HepG2 (cell line): ENCODE measurements at regions not wholly inside any gene's neighbourhood (a gene's known extent, or its start where the extent isn't known, plus 50 kb on each side); places are given as distances from the start of the nearest gene placed in this dataset.
A peak's percentile ranks its signal among the peaks of the same experiment; 100 is the strongest.

Experiments used
- KDM6A ChIP-seq: IDR thresholded peaks from 2 replicates; pipeline ENCODE4 v1.6.1; 2016; ENCODE audit warnings: low read depth
- KMT2B ChIP-seq: IDR thresholded peaks from 2 replicates; pipeline ENCODE4 v1.6.1; 2016; ENCODE audit warnings: missing genetic modification reagents, missing compliant biosample characterization
- MXD4 ChIP-seq: IDR thresholded peaks from 2 replicates; pipeline ENCODE4 v1.6.1; 2016; ENCODE audit warnings: mild to moderate bottlenecking, missing biosample characterization, missing genetic modification reagents
- SRSF1 ChIP-seq: fragments of 200-400 bp; formaldehyde crosslinking; optimal IDR thresholded peaks from 2 replicates; pipeline ENCODE3; 2017; ENCODE audit warnings: mild to moderate bottlenecking, low read depth, low read length, moderate library complexity
- SYNCRIP ChIP-seq: fragments of 200-400 bp; formaldehyde crosslinking; IDR thresholded peaks from 2 replicates; pipeline ENCODE4 v1.6.1; 2018; ENCODE audit warnings: mild to moderate bottlenecking, low read depth, low read length; ENCODE audit not compliant: insufficient read depth
- ZNF143 ChIP-seq: sonication (generic); formaldehyde crosslinking; IDR thresholded peaks from 2 replicates; pipeline ENCODE4 v1.4.0; 2020; ENCODE audit warnings: missing genetic modification reagents
- ZNF33A ChIP-seq: sonication (generic); formaldehyde crosslinking; IDR thresholded peaks from 2 replicates; pipeline ENCODE4 v1.5.1; 2020; ENCODE audit warnings: missing genetic modification reagents, mild to moderate bottlenecking, moderate library complexity, borderline replicate concordance
- ZNF33B ChIP-seq: sonication (generic); formaldehyde crosslinking; IDR thresholded peaks from 2 replicates; pipeline ENCODE4 v1.5.1; 2020; ENCODE audit warnings: mild to moderate bottlenecking, missing genetic modification reagents
- ZNF629 ChIP-seq: sonication (generic); formaldehyde crosslinking; conservative IDR thresholded peaks from 2 replicates; pipeline ENCODE4 v1.5.0; 2020; ENCODE audit warnings: missing genetic modification reagents
- ZNF816 ChIP-seq: sonication (generic); formaldehyde crosslinking; IDR thresholded peaks from 2 replicates; pipeline ENCODE4 v1.8.0; 2022; ENCODE audit warnings: missing genetic modification reagents, mild to moderate bottlenecking, borderline replicate concordance
- TF ChIP-seq, protein P1 (sequence below): IDR thresholded peaks from 2 replicates; pipeline ENCODE4 v1.6.1; 2016; ENCODE audit warnings: mild to moderate bottlenecking, missing biosample characterization, missing genetic modification reagents
- TF ChIP-seq, protein P2 (sequence below): conservative IDR thresholded peaks from 2 replicates; pipeline ENCODE4 v1.6.1; 2018; ENCODE audit warnings: missing genetic modification reagents
- TF ChIP-seq, protein P3 (sequence below): sonication (generic); formaldehyde crosslinking; IDR thresholded peaks from 2 replicates; pipeline ENCODE4 v1.8.1; 2023; ENCODE audit warnings: mild to moderate bottlenecking, inconsistent platforms, moderate library complexity, missing genetic modification reagents, borderline replicate concordance
- TF ChIP-seq, protein P4 (sequence below): sonication (generic); formaldehyde crosslinking; conservative IDR thresholded peaks from 2 replicates; pipeline ENCODE4 v1.8.1; 2023; ENCODE audit warnings: missing genetic modification reagents

DNA sequence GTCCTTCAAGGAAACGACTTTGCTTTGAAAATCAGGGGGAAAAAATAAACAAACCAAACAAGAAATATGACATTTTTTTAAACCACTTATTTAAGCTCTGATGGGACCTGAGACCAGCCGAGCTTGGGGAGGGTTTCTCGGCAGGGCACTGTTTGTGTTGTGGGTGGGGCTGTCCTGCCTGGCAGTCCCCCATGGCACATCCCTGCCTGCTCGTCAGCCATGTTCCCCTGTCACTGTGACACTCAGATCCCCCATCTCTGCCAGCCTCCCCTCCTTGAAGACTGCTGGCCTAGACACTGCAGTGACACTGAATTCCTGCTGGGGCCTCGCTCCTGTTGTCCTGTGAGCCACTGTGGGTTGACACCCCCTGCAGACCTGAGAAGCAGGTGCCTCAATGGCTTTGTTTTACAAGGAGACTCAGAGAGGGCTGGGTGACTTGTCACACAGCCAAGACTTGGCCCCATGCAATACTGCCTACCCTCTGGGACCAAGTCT lies 95.1 kb upstream of the PTPN1 start (continued):
- TF ChIP-seq, protein P1, sequence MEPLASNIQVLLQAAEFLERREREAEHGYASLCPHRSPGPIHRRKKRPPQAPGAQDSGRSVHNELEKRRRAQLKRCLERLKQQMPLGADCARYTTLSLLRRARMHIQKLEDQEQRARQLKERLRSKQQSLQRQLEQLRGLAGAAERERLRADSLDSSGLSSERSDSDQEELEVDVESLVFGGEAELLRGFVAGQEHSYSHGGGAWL = 0 out of 2 replicates have a peak, but pooled peaks have one; percentile 9
- TF ChIP-seq SYNCRIP (no peak), SRSF1 (peak; percentile 56), ZNF816 (CRISPR knock-in tag) (no peak), KDM6A (CRISPR knock-in tag) (no peak), ZNF33B (CRISPR knock-in tag) (0 out of 2 replicates have a peak, but pooled peaks have one; percentile 27), ZNF33A (CRISPR knock-in tag) (no peak), ZNF143 (CRISPR knock-in tag) (peak; percentile 13; the same call in 1 of the 2 replicates), KMT2B (CRISPR knock-in tag) (no peak; the same call in none of the 2 replicates), ZNF629 (no peak), MXD4 (peak; percentile 2; the same call in 1 of the 2 replicates)
- TF ChIP-seq, protein P2, sequence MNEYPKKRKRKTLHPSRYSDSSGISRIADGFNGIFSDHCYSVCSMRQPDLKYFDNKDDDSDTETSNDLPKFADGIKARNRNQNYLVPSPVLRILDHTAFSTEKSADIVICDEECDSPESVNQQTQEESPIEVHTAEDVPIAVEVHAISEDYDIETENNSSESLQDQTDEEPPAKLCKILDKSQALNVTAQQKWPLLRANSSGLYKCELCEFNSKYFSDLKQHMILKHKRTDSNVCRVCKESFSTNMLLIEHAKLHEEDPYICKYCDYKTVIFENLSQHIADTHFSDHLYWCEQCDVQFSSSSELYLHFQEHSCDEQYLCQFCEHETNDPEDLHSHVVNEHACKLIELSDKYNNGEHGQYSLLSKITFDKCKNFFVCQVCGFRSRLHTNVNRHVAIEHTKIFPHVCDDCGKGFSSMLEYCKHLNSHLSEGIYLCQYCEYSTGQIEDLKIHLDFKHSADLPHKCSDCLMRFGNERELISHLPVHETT = peak; percentile 26; the same call in 1 of the 2 replicates
- TF ChIP-seq, protein P3, sequence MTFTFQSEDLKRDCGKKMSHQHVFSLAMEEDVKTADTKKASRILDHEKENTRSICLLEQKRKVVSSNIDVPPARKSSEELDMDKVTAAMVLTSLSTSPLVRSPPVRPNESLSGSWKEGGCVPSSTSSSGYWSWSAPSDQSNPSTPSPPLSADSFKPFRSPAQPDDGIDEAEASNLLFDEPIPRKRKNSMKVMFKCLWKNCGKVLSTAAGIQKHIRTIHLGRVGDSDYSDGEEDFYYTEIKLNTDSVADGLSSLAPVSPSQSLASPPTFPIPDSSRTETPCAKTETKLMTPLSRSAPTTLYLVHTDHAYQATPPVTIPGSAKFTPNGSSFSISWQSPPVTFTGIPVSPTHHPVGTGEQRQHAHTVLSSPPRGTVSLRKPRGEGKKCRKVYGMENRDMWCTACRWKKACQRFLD (CRISPR knock-in tag) = peak; percentile 63; the same call in 1 of the 2 replicates
- TF ChIP-seq, protein P4, sequence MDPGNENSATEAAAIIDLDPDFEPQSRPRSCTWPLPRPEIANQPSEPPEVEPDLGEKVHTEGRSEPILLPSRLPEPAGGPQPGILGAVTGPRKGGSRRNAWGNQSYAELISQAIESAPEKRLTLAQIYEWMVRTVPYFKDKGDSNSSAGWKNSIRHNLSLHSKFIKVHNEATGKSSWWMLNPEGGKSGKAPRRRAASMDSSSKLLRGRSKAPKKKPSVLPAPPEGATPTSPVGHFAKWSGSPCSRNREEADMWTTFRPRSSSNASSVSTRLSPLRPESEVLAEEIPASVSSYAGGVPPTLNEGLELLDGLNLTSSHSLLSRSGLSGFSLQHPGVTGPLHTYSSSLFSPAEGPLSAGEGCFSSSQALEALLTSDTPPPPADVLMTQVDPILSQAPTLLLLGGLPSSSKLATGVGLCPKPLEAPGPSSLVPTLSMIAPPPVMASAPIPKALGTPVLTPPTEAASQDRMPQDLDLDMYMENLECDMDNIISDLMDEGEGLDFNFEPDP = 0 out of 2 replicates have a peak, but pooled peaks have one; percentile 41
